ENCODE measurements at regions not wholly inside any gene's neighbourhood (a gene's known extent, or its start where the extent isn't known, plus 50 kb on each side); places are given as distances from the start of the nearest gene placed in this dataset.

DNA sequence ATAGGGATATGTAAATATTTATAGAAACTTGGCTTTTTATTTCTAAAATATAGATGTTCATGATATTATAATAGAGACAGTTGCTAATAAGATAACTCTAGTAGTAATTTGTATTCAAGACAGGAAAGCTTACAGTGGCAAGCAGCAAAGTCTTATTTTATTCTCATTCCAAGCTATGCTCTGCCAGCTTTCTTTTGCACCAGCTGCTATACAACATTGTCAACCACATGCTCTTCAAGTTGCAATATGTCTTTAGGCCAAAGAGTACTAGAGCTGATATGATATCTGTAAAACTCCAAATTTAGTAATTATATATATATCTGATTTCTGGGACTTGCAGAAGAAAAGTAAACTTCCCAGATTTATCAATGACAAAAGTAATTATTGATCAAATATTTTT is 350.1 kb downstream of the HGF start:
- H3K9me3 Mint-ChIP-seq (ENCODE audit: unreplicated experiment), result no peaks in the 10 kb centered on the region

DNA sequence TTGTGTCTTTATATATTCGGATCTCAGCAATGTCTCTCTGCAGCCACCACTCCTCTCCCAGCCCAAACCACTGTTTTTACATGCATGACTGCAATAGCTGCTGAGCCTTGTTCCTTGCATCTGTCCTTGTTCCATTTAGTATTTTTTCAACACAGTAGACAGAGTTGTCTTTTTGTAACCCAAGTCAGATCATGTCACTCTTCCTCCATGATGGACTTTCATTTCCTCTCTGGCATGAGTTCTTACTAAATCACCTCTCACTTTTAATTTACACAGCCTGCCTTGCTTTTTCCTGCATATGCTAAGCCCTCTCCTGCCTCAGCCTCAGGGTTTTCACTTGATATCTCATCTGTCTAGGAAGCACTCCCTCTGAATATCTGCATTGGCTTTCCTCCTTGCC is 353.2 kb downstream of the HGF start:
- CTCF ChIA-PET, result no interaction called here

More for the DNA sequence above, 350.1 kb downstream of the HGF start:
- ChIA-PET CTCF (no interaction called here), POLR2A (no interaction called here)
- no peaks in the 10 kb centered on the region for H3K36me3 ChIP-seq (ENCODE audit: control insufficient read depth, insufficient read depth, low read length)
- Mint-ChIP-seq H3K4me1 (ENCODE audit: low read depth, unreplicated experiment) (peaks cover 21% of the 10 kb centered on the region), H3K4me3 (ENCODE audit: unreplicated experiment) (no peak overlapping the region), H3K27me3 (ENCODE audit: insufficient read depth, unreplicated experiment) (no peaks in the 10 kb centered on the region), H3K27ac (ENCODE audit: unreplicated experiment) (no peak overlapping the region), H3K36me3 (ENCODE audit: insufficient read depth, unreplicated experiment) (no peaks in the 10 kb centered on the region)
- no peaks in the 10 kb centered on the region for H3K9me3 ChIP-seq
- intact Hi-C loops (cut with micrococcal nuclease; ENCODE audit: unreplicated experiment), result no loop called here
- DNase-seq, result no peak
- no peak overlapping the region for H3K4me3 ChIP-seq (ENCODE audit: low read depth, low read length)
- no TSS peak for BruUV-seq (replicated peaks)
- TF ChIP-seq, protein P1, sequence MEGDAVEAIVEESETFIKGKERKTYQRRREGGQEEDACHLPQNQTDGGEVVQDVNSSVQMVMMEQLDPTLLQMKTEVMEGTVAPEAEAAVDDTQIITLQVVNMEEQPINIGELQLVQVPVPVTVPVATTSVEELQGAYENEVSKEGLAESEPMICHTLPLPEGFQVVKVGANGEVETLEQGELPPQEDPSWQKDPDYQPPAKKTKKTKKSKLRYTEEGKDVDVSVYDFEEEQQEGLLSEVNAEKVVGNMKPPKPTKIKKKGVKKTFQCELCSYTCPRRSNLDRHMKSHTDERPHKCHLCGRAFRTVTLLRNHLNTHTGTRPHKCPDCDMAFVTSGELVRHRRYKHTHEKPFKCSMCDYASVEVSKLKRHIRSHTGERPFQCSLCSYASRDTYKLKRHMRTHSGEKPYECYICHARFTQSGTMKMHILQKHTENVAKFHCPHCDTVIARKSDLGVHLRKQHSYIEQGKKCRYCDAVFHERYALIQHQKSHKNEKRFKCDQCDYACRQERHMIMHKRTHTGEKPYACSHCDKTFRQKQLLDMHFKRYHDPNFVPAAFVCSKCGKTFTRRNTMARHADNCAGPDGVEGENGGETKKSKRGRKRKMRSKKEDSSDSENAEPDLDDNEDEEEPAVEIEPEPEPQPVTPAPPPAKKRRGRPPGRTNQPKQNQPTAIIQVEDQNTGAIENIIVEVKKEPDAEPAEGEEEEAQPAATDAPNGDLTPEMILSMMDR (IDR thresholded peaks at IDR 0.05; ENCODE audit: insufficient read depth in 1 of 2, low read depth in 1 of 2, low read length in 1 of 2, severe bottlenecking in 1 of 2, unreplicated experiment in 1 of 2), result no peak
- H3K4me1 ChIP-seq, result peaks cover 15% of the 10 kb centered on the region
- no peaks in the 10 kb centered on the region for H3K27me3 ChIP-seq (replicated peaks; ENCODE audit: control insufficient read depth, insufficient read depth, low read length)

DNA sequence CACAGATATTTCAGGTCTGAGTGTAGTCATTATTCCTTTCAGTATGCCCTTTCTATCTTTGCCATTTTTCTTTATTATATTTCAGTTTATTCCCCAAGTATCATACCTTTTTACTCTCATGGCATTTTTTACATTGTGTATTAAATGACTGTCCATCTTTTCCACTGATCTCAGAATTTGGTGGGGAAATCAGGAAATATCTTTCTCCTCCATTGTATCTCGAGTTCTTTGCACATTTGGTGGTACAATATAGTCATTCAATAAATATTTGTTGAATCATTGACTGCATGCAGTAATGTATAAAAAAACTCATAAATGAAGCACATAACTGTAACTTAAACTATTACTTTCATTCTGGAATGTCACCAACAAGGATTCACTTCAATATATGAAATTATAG is 354.7 kb downstream of the HGF start:
- Mint-ChIP-seq H3K9me3 (ENCODE audit: unreplicated experiment) (no peaks in the 10 kb centered on the region), H3K36me3 (ENCODE audit: insufficient read depth, unreplicated experiment) (no peaks in the 10 kb centered on the region), H3K4me1 (ENCODE audit: low read depth, unreplicated experiment) (peaks cover 31% of the 10 kb centered on the region), H3K27ac (ENCODE audit: unreplicated experiment) (no peak overlapping the region), H3K27me3 (ENCODE audit: insufficient read depth, unreplicated experiment) (no peaks in the 10 kb centered on the region), H3K4me3 (ENCODE audit: unreplicated experiment) (no peak overlapping the region)
- Histone ChIP-seq H3K4me3 (ENCODE audit: low read depth, low read length) (no peak overlapping the region), H3K36me3 (ENCODE audit: control insufficient read depth, insufficient read depth, low read length) (no peaks in the 10 kb centered on the region), H3K4me1 (peaks cover 11% of the 10 kb centered on the region), H3K9me3 (no peaks in the 10 kb centered on the region), H3K27me3 (replicated peaks; ENCODE audit: control insufficient read depth, insufficient read depth, low read length) (no peaks in the 10 kb centered on the region)
- CTCF ChIA-PET, result no interaction called here
- TF ChIP-seq, protein P1 (IDR thresholded peaks at IDR 0.05; ENCODE audit: insufficient read depth in 1 of 2, low read depth in 1 of 2, low read length in 1 of 2, severe bottlenecking in 1 of 2, unreplicated experiment in 1 of 2), result no peak
- DNase-seq, result no peak
- intact Hi-C loops (cut with micrococcal nuclease; ENCODE audit: unreplicated experiment), result no loop called here
- no TSS peak for BruUV-seq (replicated peaks)
- POLR2A ChIA-PET, result no interaction called here

More for the DNA sequence above, 353.2 kb downstream of the HGF start:
- no peaks in the 10 kb centered on the region for H3K27me3 ChIP-seq (replicated peaks; ENCODE audit: control insufficient read depth, insufficient read depth, low read length)
- H3K36me3 Mint-ChIP-seq (ENCODE audit: insufficient read depth, unreplicated experiment), result no peaks in the 10 kb centered on the region
- H3K36me3 ChIP-seq (ENCODE audit: control insufficient read depth, insufficient read depth, low read length), result no peaks in the 10 kb centered on the region
- intact Hi-C loops (cut with micrococcal nuclease; ENCODE audit: unreplicated experiment), result no loop called here
- H3K4me3 Mint-ChIP-seq (ENCODE audit: unreplicated experiment), result no peak overlapping the region
- H3K9me3 Mint-ChIP-seq (ENCODE audit: unreplicated experiment), result no peaks in the 10 kb centered on the region
- peaks cover 22% of the 10 kb centered on the region for H3K4me1 ChIP-seq
- POLR2A ChIA-PET, result no interaction called here
- no peaks in the 10 kb centered on the region for H3K27me3 Mint-ChIP-seq (ENCODE audit: insufficient read depth, unreplicated experiment)
- no peak for DNase-seq
- TF ChIP-seq, protein P1 (IDR thresholded peaks at IDR 0.05; ENCODE audit: insufficient read depth in 1 of 2, low read depth in 1 of 2, low read length in 1 of 2, severe bottlenecking in 1 of 2, unreplicated experiment in 1 of 2), result no peak
- no peaks in the 10 kb centered on the region for H3K9me3 ChIP-seq
- no peak overlapping the region for H3K27ac Mint-ChIP-seq (ENCODE audit: unreplicated experiment)
- no TSS peak for BruUV-seq (replicated peaks)
- peaks cover 31% of the 10 kb centered on the region for H3K4me1 Mint-ChIP-seq (ENCODE audit: low read depth, unreplicated experiment)
- no peak overlapping the region for H3K4me3 ChIP-seq (ENCODE audit: low read depth, low read length)
